Kidney (tissue), 13 donors: ENCODE measurements at regions not wholly inside any gene's neighbourhood (a gene's known extent, or its start where the extent isn't known, plus 50 kb on each side); places are given as distances from the start of the nearest gene placed in this dataset.

Source experiments
- DNase-seq, 5 donors: peaks; one replicate each; pipeline ENCODE4 v3.0.0-alpha.2; 2013 to 2020
- FAIRE-seq: peaks from 2 replicates; lab custom pipeline; 2012; peaks lifted over from hg19 to GRCh38; lab: Jason Lieb, UNC
- H3K27ac ChIP-seq, 2 donors: one replicate each; pipeline ENCODE4 v1.7.0; 2013; ENCODE audit warnings: low read depth in 2 of 2, low read length in 2 of 2, inconsistent platforms in 1 of 2
- H3K27me3 ChIP-seq: one replicate; pipeline ENCODE4 v1.7.1; 2013; ENCODE audit warnings: low read length, inconsistent platforms; ENCODE audit not compliant: control insufficient read depth, insufficient read depth
- H3K36me3 ChIP-seq, 3 donors: one replicate each; pipeline versions ENCODE4 v1.7.0 to v1.7.1; 2013; ENCODE audit warnings: low read length in 3 of 3, control low read depth in 1 of 3, inconsistent platforms in 1 of 3; ENCODE audit not compliant: insufficient read depth in 3 of 3, control insufficient read depth in 2 of 3
- H3K4me1 ChIP-seq, 3 donors: one replicate each; pipeline versions ENCODE4 v1.7.0 to v1.7.1; 2013; ENCODE audit warnings: low read length in 3 of 3, inconsistent platforms in 1 of 3, low read depth in 1 of 3; ENCODE audit not compliant: control insufficient read depth in 2 of 3, insufficient read depth in 2 of 3
- H3K4me3 ChIP-seq, 3 donors: one replicate each; pipeline versions ENCODE4 v1.7.0 to v1.8.1; 2013; ENCODE audit warnings: low read length in 3 of 3, control low read depth in 1 of 3, inconsistent platforms in 1 of 3
- H3K9ac ChIP-seq, 3 donors: one replicate each; pipeline versions ENCODE4 v1.7.0 to v1.7.1; 2013; ENCODE audit warnings: low read length in 3 of 3, control low read depth in 1 of 3, inconsistent platforms in 1 of 3
- H3K9me3 ChIP-seq, 3 donors: one replicate each; pipeline versions ENCODE4 v1.7.0 to v1.7.1; 2013; ENCODE audit warnings: low read length in 3 of 3, control low read depth in 1 of 3, inconsistent platforms in 1 of 3; ENCODE audit not compliant: control insufficient read depth in 2 of 3, insufficient read depth in 1 of 3
- intact Hi-C: fragments of 100-400 bp; cut with DNase I; formaldehyde crosslinking; loops from one replicate; pipeline ENCODE4 v1.11.1; 2022
- TF ChIP-seq, protein P1 (sequence below): IDR thresholded peaks from 3 replicates; pipeline ENCODE4 v1.5.1; 2012; ENCODE audit warnings: mild to moderate bottlenecking, moderate library complexity, borderline replicate concordance; ENCODE audit not compliant: insufficient read depth; ENCODE audit errors: extremely low read depth
- donor health status: control.
- donor health status: control.
- donor health status: control.
- donor health status: control.
- donor health status: control.
- donor health status: DM: yes; HTN: yes; CAD: no.
- donor health status: Normal renal cell carcinoma (clear cell type).

DNA sequence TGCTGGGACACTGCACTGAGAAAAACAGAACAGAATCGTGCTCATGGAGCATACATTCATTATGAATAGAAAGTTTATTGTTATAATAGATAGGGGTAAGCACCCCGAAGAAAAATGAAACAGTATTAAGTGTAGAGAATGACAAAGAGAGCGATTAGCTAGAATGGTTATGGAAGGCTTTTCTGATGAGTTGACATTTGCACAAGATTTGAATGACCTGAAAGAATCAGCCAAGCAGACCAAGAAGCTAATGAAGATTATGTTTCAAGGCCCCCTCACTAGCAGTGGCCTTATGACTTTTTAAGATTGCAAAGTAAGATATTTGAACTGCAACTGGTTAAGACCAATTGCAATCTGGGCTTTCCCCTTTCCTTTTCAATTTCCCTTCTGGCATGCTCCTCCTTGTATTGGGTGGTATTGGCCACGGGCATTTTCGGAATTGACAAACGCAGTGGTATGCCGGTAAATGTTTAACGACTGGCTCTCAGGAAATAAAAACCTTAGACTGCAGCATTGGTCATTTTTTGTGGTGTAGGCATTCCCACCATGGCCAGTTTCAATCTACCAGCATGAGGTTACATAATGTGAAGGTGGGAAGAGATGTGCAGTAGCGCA lies 120.0 kb upstream of the CITED2 start:
- TF ChIP-seq, protein P1, sequence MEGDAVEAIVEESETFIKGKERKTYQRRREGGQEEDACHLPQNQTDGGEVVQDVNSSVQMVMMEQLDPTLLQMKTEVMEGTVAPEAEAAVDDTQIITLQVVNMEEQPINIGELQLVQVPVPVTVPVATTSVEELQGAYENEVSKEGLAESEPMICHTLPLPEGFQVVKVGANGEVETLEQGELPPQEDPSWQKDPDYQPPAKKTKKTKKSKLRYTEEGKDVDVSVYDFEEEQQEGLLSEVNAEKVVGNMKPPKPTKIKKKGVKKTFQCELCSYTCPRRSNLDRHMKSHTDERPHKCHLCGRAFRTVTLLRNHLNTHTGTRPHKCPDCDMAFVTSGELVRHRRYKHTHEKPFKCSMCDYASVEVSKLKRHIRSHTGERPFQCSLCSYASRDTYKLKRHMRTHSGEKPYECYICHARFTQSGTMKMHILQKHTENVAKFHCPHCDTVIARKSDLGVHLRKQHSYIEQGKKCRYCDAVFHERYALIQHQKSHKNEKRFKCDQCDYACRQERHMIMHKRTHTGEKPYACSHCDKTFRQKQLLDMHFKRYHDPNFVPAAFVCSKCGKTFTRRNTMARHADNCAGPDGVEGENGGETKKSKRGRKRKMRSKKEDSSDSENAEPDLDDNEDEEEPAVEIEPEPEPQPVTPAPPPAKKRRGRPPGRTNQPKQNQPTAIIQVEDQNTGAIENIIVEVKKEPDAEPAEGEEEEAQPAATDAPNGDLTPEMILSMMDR, result no peak
- no peak for FAIRE-seq

DNA sequence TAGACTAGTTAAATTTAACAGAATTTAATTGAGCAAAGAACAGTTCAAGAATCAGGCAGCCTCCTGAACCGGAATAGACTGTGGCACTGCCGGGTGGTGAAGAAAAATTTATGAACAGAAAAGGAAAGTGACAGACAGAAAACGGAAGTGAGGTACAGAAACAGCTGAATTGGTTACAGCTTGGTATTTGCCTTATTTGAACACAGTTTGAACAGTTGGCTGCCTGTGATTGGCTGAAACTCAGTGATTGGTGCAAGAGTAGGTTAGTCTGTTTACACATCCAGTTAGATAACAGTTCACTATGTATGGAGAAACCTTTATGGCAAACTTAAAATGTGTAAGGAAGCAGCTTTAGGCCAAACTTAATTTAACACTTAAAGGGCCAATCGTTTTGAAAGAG lies 116.0 kb upstream of the CITED2 start:
- H3K9me3 ChIP-seq, result no peaks in the 10 kb centered on the region
- TF ChIP-seq, protein P1, result no peak

More for the DNA sequence above, 120.0 kb upstream of the CITED2 start:
- Histone ChIP-seq H3K9ac (no peak overlapping the region), H3K4me1 (peaks cover 0 to 3% (median 0%) of the 10 kb centered on the region in 3 donors), H3K9me3 (no peaks in the 10 kb centered on the region), H3K4me3 (no peak overlapping the region), H3K27ac (no peak overlapping the region), H3K36me3 (no peaks in the 10 kb centered on the region), H3K27me3 (no peaks in the 10 kb centered on the region)
- peak in 1 of 5 donors; percentile 22 for DNase-seq
- intact Hi-C loops, result no loop called here

DNA sequence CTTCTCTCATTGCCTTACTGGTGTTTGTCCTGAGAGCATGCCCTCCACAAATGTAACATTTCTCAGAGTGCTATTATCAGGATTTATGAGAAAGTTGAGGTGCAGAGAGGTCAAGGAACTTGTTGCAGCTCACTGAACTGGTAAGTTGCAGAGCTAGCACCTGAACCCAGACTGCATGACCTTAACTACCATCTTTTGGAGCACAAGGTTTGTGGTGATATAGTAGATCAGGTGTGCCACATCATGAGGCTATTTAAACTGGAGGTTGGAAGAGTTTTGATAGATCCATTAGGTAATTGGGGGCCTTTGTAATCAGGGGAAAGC lies 112.0 kb upstream of the CITED2 start:
- no peak overlapping the region for H3K27ac ChIP-seq
- H3K4me3 ChIP-seq, result no peak overlapping the region
- TF ChIP-seq, protein P1, result no peak
- no peaks in the 10 kb centered on the region for H3K36me3 ChIP-seq
- H3K9ac ChIP-seq, result peak overlapping the region in 1 of 3 donors; percentile 32
- peak; percentile 13 for FAIRE-seq
- no peaks in the 10 kb centered on the region for H3K9me3 ChIP-seq
- H3K27me3 ChIP-seq, result no peaks in the 10 kb centered on the region
- DNase-seq, result peak in 2 of 5 donors; percentile 73 to 74
- H3K4me1 ChIP-seq, result peaks cover 0 to 4% (median 3%) of the 10 kb centered on the region in 3 donors
- intact Hi-C loops, result no loop called here

More for the DNA sequence above, 116.0 kb upstream of the CITED2 start:
- Histone ChIP-seq H3K27me3 (no peaks in the 10 kb centered on the region), H3K9ac (peak overlapping the region in 1 of 3 donors; percentile 41), H3K4me1 (peaks cover 0 to 4% (median 3%) of the 10 kb centered on the region in 3 donors), H3K4me3 (peak overlapping the region in 2 of 3 donors; percentile 35 to 48), H3K27ac (peak overlapping the region in 1 of 2 donors; percentile 28), H3K36me3 (no peaks in the 10 kb centered on the region)
- intact Hi-C loops, result no loop called here
- peak in 2 of 5 donors; percentile 21 to 28 for DNase-seq
- no peak for FAIRE-seq
